ENCODE measurements at regions not wholly inside any gene's neighbourhood (a gene's known extent, or its start where the extent isn't known, plus 50 kb on each side); places are given as distances from the start of the nearest gene placed in this dataset.

- Mint-ChIP-seq H3K36me3 (ENCODE audit: low read depth) (no peaks in the 10 kb centered on the region), H3K9me3 (no peaks in the 10 kb centered on the region), H3K27ac (no peak overlapping the region), H3K4me3 (no peak overlapping the region), H3K27me3 (no peaks in the 10 kb centered on the region), H3K4me1 (no peaks in the 10 kb centered on the region)
- ChIA-PET POLR2A (no interaction called here), CTCF (no interaction called here)
- no peak for DNase-seq
These were observed 339.7 kb downstream of the USP25 start for GRCh38 chr21:16069178-16070112.

- Mint-ChIP-seq H3K4me1 (no peaks in the 10 kb centered on the region), H3K27me3 (no peaks in the 10 kb centered on the region), H3K9me3 (no peaks in the 10 kb centered on the region), H3K27ac (no peak overlapping the region), H3K36me3 (ENCODE audit: low read depth) (no peaks in the 10 kb centered on the region), H3K4me3 (no peak overlapping the region)
- POLR2A ChIA-PET: no interaction called here
- DNase-seq: no peak
- CTCF ChIA-PET: no interaction called here
These were observed 340.4 kb downstream of the USP25 start for GRCh38 chr21:16070207-16070651.

DNA sequence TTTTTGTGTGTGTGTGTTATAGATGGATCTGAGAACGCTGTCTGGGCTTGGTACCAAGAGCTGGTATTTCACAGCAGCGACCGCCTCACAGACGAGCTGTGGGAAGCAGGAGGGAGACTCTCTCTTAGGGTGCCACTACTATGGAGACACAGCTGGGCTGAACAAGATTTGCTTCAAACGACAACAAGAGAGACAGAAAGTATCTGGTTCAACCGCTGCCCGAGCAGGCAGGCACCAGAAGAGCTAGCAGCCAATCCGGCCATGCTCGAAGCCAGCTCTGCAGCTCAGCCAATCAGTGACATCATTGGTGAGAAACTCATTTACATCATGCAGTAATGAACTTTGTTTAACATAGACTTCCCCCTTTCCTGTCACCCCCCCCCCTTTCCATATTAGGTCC is 341.3 kb downstream of the USP25 start:
- Mint-ChIP-seq H3K27ac (no peak overlapping the region), H3K4me3 (no peak overlapping the region), H3K36me3 (ENCODE audit: low read depth) (no peaks in the 10 kb centered on the region), H3K27me3 (no peaks in the 10 kb centered on the region), H3K9me3 (no peaks in the 10 kb centered on the region), H3K4me1 (no peaks in the 10 kb centered on the region)
- DNase-seq: no peak
- ChIA-PET POLR2A (no interaction called here), CTCF (interaction anchor here (0.5 to 0.6 kb wide), 2 partner anchors 375 to 1247 kb away, joined by 3 read pairs; no protein-coding TSS in a partner anchor)

GRCh38 chr21:16071761-16072160 is 342.0 kb downstream of the USP25 start:
- Mint-ChIP-seq H3K4me1 (no peaks in the 10 kb centered on the region), H3K27me3 (no peaks in the 10 kb centered on the region), H3K4me3 (no peak overlapping the region), H3K27ac (no peak overlapping the region), H3K9me3 (no peaks in the 10 kb centered on the region), H3K36me3 (ENCODE audit: low read depth) (no peaks in the 10 kb centered on the region)
- ChIA-PET CTCF (interaction anchor here (0.6 kb wide), 1 partner anchor 375 kb away, joined by 3 read pairs; no protein-coding TSS in a partner anchor), POLR2A (no interaction called here)
- DNase-seq: no peak

DNA sequence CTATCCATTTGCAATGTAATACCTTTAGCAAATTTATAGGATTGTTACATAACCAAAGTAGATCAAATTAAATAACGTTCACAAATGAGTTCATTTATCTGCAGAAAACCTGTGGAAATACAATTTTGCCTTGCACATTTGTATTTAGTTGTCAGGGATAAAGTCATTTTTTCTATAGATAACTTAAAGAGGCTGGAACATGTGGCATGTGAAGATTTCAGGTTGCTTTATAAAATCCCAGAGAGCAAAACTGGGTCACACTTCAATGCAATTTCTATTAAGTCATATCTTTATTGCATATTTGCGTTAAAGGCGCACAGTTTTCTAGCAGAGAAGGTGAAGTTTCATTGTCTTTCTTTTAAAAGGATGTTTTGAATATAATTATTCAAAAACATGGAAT is 342.4 kb downstream of the USP25 start:
- H3K4me3 Mint-ChIP-seq: no peak overlapping the region
- no peaks in the 10 kb centered on the region for H3K4me1 Mint-ChIP-seq
- no peaks in the 10 kb centered on the region for H3K9me3 Mint-ChIP-seq
- DNase-seq: no peak
- H3K27me3 Mint-ChIP-seq: no peaks in the 10 kb centered on the region
- H3K36me3 Mint-ChIP-seq (ENCODE audit: low read depth): no peaks in the 10 kb centered on the region
- H3K27ac Mint-ChIP-seq: no peak overlapping the region
- CTCF ChIA-PET: no interaction called here
- POLR2A ChIA-PET: no interaction called here

DNA sequence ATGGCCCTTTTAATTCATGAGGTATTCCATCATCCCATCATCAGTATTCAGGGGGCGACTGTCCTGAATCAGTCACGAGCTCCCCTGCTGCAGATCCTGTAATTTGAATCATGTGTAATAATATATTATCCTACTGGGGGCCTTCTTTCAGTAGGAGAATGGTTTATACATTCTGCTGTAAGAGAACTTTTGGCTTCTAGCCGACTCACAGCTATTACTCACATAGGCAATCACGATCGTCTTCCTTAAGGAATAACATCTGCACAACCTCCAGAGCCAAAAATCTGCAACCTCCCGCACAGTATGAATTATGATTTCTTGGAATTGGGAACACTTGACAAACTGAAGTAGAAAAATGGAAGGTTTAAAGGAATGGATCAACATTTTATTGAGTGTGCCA is 343.0 kb downstream of the USP25 start:
- Mint-ChIP-seq H3K4me3 (no peak overlapping the region), H3K27me3 (no peaks in the 10 kb centered on the region), H3K9me3 (no peaks in the 10 kb centered on the region), H3K27ac (no peak overlapping the region), H3K4me1 (no peaks in the 10 kb centered on the region), H3K36me3 (ENCODE audit: low read depth) (no peaks in the 10 kb centered on the region)
- DNase-seq: no peak
- POLR2A ChIA-PET: no interaction called here
- CTCF ChIA-PET: no interaction called here

- H3K9me3 Mint-ChIP-seq: no peaks in the 10 kb centered on the region
- no peak for DNase-seq
- no peaks in the 10 kb centered on the region for H3K4me1 Mint-ChIP-seq
- no peak overlapping the region for H3K27ac Mint-ChIP-seq
- H3K4me3 Mint-ChIP-seq: no peak overlapping the region
- H3K36me3 Mint-ChIP-seq (ENCODE audit: low read depth): no peaks in the 10 kb centered on the region
- no peaks in the 10 kb centered on the region for H3K27me3 Mint-ChIP-seq
- ChIA-PET POLR2A (no interaction called here), CTCF (no interaction called here)
These were observed 343.8 kb downstream of the USP25 start for GRCh38 chr21:16073586-16073985.

GRCh38 chr21:16074950-16075489 is 345.2 kb downstream of the USP25 start:
- CTCF ChIA-PET: no interaction called here
- Mint-ChIP-seq H3K36me3 (ENCODE audit: low read depth) (no peaks in the 10 kb centered on the region), H3K4me1 (no peaks in the 10 kb centered on the region), H3K9me3 (no peaks in the 10 kb centered on the region), H3K27ac (no peak overlapping the region), H3K27me3 (no peaks in the 10 kb centered on the region), H3K4me3 (no peak overlapping the region)
- no peak for DNase-seq
- POLR2A ChIA-PET: no interaction called here

DNA sequence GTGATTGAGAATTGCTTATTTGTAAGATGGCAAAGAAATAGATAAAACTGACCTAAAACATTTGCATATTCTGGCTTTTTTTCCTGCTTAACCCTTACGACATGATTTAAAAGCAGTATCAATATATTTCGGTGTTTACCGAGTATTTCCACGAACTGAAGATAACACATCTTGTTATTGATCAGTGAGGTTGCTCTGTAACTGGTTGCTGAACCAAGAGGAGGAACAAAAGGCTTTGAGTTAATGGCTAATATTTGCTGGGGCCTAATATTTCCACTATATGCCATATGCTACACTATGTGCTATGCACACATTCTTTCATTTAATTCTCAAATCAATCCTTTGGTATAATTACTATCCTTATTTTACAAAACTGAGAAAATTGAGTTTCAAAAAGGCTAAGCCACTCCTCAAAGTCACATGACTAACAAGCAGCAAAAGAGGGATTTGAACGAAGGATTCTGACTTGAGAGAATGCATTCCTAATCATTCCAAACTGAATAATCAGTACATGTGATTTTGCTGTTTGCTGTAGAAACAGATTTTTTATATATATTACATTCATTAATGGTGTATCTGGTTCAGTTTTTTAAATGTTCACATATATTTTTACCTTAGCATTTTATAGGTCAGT is 346.0 kb downstream of the USP25 start:
- CTCF ChIA-PET: no interaction called here
- no peak overlapping the region for H3K4me3 Mint-ChIP-seq
- H3K36me3 Mint-ChIP-seq (ENCODE audit: low read depth): no peaks in the 10 kb centered on the region
- DNase-seq: no peak
- H3K9me3 Mint-ChIP-seq: no peaks in the 10 kb centered on the region
- H3K27ac Mint-ChIP-seq: no peak overlapping the region
- no peaks in the 10 kb centered on the region for H3K27me3 Mint-ChIP-seq
- POLR2A ChIA-PET: no interaction called here
- H3K4me1 Mint-ChIP-seq: no peaks in the 10 kb centered on the region

DNA sequence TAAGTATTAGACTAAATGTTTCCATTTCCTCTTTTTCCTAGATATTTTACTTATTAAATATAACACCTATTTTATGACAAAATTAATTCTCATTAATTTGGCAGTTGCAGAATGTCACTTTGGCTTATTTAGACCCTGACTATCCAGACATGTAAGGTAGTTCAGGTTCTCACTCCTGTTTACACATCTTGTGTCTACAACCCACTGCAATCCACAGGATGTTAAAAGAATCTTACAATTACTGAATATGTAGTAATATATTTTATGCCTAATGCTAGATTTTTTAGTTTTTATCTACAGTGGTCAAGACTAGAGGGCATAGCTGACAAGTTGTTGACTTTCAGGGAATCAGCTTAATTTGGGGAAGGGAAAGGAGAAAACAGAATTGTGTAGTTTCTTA is 346.7 kb downstream of the USP25 start:
- no peaks in the 10 kb centered on the region for H3K36me3 Mint-ChIP-seq (ENCODE audit: low read depth)
- no peak overlapping the region for H3K27ac Mint-ChIP-seq
- no peaks in the 10 kb centered on the region for H3K27me3 Mint-ChIP-seq
- ChIA-PET POLR2A (no interaction called here), CTCF (no interaction called here)
- H3K4me3 Mint-ChIP-seq: no peak overlapping the region
- H3K9me3 Mint-ChIP-seq: no peaks in the 10 kb centered on the region
- DNase-seq: no peak
- no peaks in the 10 kb centered on the region for H3K4me1 Mint-ChIP-seq

- DNase-seq: no peak
- no peak overlapping the region for H3K4me3 Mint-ChIP-seq
- H3K9me3 Mint-ChIP-seq: no peaks in the 10 kb centered on the region
- no peaks in the 10 kb centered on the region for H3K36me3 Mint-ChIP-seq (ENCODE audit: low read depth)
- H3K27me3 Mint-ChIP-seq: no peaks in the 10 kb centered on the region
- no peak overlapping the region for H3K27ac Mint-ChIP-seq
- POLR2A ChIA-PET: no interaction called here
- CTCF ChIA-PET: no interaction called here
- H3K4me1 Mint-ChIP-seq: no peaks in the 10 kb centered on the region
These were observed 348.6 kb downstream of the USP25 start for GRCh38 chr21:16078382-16078781.

GRCh38 chr21:16079830-16080229 is 350.0 kb downstream of the USP25 start:
- Mint-ChIP-seq H3K4me1 (no peaks in the 10 kb centered on the region), H3K27ac (no peak overlapping the region), H3K4me3 (no peak overlapping the region), H3K36me3 (ENCODE audit: low read depth) (no peaks in the 10 kb centered on the region), H3K9me3 (no peaks in the 10 kb centered on the region), H3K27me3 (no peaks in the 10 kb centered on the region)
- ChIA-PET CTCF (no interaction called here), POLR2A (no interaction called here)
- no peak for DNase-seq

DNA sequence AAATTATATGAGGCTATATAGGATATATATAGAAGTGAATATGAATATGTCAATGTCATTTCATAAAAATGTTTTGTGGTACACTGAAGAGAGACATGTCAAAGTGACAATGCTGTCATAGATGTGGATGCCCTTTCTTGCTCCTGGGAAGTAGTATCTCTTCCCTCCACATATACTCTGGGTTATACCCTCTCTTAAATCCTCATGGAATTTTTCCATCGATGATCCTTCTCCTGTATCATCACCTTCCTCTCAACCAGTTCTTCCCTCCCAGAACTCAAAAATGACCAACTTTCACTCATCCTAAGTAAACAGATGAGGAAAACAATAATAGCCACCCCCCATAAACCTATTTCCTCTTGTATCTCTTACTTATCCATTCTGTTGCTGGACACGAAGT is 351.5 kb downstream of the USP25 start:
- Mint-ChIP-seq H3K9me3 (no peaks in the 10 kb centered on the region), H3K27ac (no peak overlapping the region), H3K36me3 (ENCODE audit: low read depth) (no peaks in the 10 kb centered on the region), H3K27me3 (no peaks in the 10 kb centered on the region), H3K4me1 (no peaks in the 10 kb centered on the region), H3K4me3 (no peak overlapping the region)
- no peak for DNase-seq
- ChIA-PET POLR2A (no interaction called here), CTCF (no interaction called here)
